ENCODE measurements at regions not wholly inside any gene's neighbourhood (a gene's known extent, or its start where the extent isn't known, plus 50 kb on each side); places are given as distances from the start of the nearest gene placed in this dataset.

DNA sequence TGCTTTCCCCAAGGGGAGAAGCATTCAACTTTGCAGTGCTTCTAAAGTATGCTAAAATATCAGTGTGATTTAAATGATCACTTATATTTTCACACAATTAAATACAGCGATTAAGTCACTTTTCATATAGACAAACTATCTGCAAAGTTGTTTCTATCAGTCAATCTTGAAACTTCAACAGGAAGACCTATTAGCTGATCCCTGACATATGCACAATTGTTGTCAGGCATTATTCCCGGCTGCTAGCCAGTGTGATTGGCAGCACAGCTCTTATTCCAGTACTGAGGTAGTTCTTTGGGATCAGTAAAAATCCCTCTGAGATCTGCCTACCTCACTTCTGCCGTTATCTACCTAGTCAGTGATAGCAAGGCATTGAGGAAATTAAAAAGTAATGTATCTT lies 629.5 kb downstream of the NR4A2 start:
- H3K36me3 ChIP-seq (ENCODE audit: control insufficient read depth, insufficient read depth, low read length), result no peaks in the 10 kb centered on the region
- H3K27ac ChIP-seq (ENCODE audit: low read depth, low read length), result no peak overlapping the region
- H3K27me3 ChIP-seq (ENCODE audit: control insufficient read depth, insufficient read depth, low read length), result no peaks in the 10 kb centered on the region
- WGBS (ENCODE audit: insufficient coverage), result no CpG with 5 or more reads among the region's 3 CpGs
- H3K4me1 ChIP-seq (ENCODE audit: control insufficient read depth, insufficient read depth, low read length), result no peaks in the 10 kb centered on the region
- no peak overlapping the region for H3K4me3 ChIP-seq (ENCODE audit: low read depth, low read length)
- no peak for DNase-seq (ENCODE audit: low read depth in 4 of 6, low spot score in 6 of 6)
- H3K9me3 ChIP-seq (ENCODE audit: control insufficient read depth, insufficient read depth, low read length), result no peaks in the 10 kb centered on the region

DNA sequence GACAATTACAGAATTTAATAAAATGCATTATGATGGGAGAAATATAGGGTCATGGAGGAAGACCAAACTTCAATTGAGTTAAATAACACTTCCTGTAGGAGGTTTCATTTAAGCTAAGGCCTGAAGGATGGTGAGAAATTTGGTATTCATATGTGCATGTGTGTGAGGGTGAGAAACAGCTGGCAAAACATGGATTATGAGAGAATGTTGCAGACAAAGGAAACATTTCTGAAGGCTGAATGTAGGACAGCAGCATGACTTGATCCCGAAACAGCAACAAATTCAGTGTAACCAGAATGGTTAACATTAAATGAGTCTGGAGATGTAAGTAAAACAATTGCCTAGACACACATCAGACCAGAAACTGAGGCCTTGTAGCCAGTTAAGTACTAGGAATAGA lies 630.8 kb downstream of the NR4A2 start:
- no CpG with 5 or more reads among the region's 1 CpG for WGBS (ENCODE audit: insufficient coverage)
- DNase-seq (ENCODE audit: low read depth in 4 of 6, low spot score in 6 of 6), result no peak
- H3K4me3 ChIP-seq (ENCODE audit: low read depth, low read length), result no peak overlapping the region
- H3K27me3 ChIP-seq (ENCODE audit: control insufficient read depth, insufficient read depth, low read length), result no peaks in the 10 kb centered on the region
- no peaks in the 10 kb centered on the region for H3K4me1 ChIP-seq (ENCODE audit: control insufficient read depth, insufficient read depth, low read length)
- H3K27ac ChIP-seq (ENCODE audit: low read depth, low read length), result no peak overlapping the region
- H3K9me3 ChIP-seq (ENCODE audit: control insufficient read depth, insufficient read depth, low read length), result no peaks in the 10 kb centered on the region
- H3K36me3 ChIP-seq (ENCODE audit: control insufficient read depth, insufficient read depth, low read length), result no peaks in the 10 kb centered on the region

DNA sequence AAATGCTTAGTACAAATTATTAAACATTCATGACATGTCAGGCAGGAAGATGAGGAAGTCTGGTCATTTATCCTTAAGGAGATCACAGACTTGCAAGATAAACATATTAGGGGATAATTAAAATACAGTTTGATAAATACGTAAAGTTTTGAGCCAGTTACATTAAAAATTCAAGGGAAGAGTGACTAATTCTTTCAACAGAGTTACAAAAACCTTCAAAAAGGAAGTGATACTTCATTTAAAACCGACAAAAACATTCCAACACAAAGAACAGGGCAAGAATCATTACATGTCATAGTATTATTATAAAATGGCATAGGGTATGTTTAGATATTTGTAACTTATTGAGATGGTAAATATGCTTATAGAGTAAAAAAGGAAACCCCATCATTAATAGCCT lies 636.0 kb downstream of the NR4A2 start:
- no peaks in the 10 kb centered on the region for H3K27me3 ChIP-seq (ENCODE audit: control insufficient read depth, insufficient read depth, low read length)
- H3K27ac ChIP-seq (ENCODE audit: low read depth, low read length), result no peak overlapping the region
- DNase-seq (ENCODE audit: low read depth in 4 of 6, low spot score in 6 of 6), result no peak
- no CpG with 5 or more reads among the region's 2 CpGs for WGBS (ENCODE audit: insufficient coverage)
- H3K4me3 ChIP-seq (ENCODE audit: low read depth, low read length), result no peak overlapping the region
- H3K4me1 ChIP-seq (ENCODE audit: control insufficient read depth, insufficient read depth, low read length), result no peaks in the 10 kb centered on the region
- no peaks in the 10 kb centered on the region for H3K36me3 ChIP-seq (ENCODE audit: control insufficient read depth, insufficient read depth, low read length)
- no peaks in the 10 kb centered on the region for H3K9me3 ChIP-seq (ENCODE audit: control insufficient read depth, insufficient read depth, low read length)

DNA sequence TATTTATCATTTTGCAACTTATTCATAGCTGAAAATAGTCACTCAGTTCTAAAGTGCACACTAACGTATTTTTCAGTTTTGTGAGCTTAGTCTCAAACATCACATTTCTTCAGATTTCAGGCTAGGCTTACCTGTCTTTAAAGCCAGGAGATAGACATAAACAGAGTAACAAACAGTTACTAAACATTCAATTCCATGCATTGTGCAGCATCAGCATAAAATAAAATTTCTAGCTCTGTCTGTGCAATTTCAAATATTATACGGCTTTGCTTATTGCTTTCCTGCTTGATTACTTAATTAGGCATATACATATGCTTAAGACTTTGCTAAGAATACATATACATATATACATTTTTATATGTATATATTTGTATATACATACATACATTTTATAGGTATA lies 637.0 kb downstream of the NR4A2 start:
- no peak for DNase-seq (ENCODE audit: low read depth in 4 of 6, low spot score in 6 of 6)
- Histone ChIP-seq H3K27ac (ENCODE audit: low read depth, low read length) (no peak overlapping the region), H3K36me3 (ENCODE audit: control insufficient read depth, insufficient read depth, low read length) (no peaks in the 10 kb centered on the region), H3K27me3 (ENCODE audit: control insufficient read depth, insufficient read depth, low read length) (no peaks in the 10 kb centered on the region), H3K4me3 (ENCODE audit: low read depth, low read length) (no peak overlapping the region), H3K4me1 (ENCODE audit: control insufficient read depth, insufficient read depth, low read length) (no peaks in the 10 kb centered on the region), H3K9me3 (ENCODE audit: control insufficient read depth, insufficient read depth, low read length) (no peaks in the 10 kb centered on the region)
- 100% methylated on average over 1 of the region's 2 CpGs for WGBS (ENCODE audit: insufficient coverage)

DNA sequence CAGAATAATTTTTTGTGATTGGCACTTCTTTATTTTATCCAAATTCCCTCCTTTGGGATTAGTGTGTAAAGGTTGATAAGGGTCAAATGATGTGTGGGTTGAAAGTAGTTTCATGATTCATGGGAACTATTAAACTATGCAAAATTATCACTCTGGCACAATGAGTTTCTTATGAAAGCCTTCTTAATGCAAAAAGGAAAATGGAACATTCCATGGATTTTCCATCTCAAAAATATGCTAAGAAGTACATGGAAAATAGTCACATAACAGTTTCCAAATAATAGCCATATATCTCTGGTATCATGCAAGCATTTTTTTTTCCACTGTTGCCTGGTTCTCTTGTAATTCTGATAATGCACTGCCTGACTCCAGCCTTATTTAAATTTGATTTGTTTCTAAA lies 639.7 kb downstream of the NR4A2 start:
- Histone ChIP-seq H3K4me1 (ENCODE audit: control insufficient read depth, insufficient read depth, low read length) (no peaks in the 10 kb centered on the region), H3K4me3 (ENCODE audit: low read depth, low read length) (no peak overlapping the region)
- DNase-seq (ENCODE audit: low read depth in 4 of 6, low spot score in 6 of 6), result no peak

DNA sequence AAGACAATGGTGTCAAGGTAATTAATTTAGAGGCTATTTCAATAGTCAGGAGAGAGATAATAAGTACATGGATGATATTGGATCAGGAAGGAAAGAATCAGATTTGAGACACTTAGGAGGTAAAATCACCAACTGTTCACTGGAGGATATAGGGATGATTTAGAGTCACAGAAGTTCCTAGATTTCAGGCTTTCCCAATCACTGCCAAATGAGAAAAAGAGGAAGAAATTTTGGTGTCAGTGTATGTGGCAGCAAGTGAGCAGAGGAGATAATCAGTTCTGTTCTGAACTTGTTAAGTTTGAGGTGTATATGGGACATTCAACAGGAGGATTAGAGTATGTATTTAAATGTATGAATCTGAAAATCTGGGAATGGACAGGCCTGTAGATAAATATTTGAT lies 640.4 kb downstream of the NR4A2 start:
- Histone ChIP-seq H3K36me3 (ENCODE audit: control insufficient read depth, insufficient read depth, low read length) (no peaks in the 10 kb centered on the region), H3K27me3 (ENCODE audit: control insufficient read depth, insufficient read depth, low read length) (no peaks in the 10 kb centered on the region), H3K27ac (ENCODE audit: low read depth, low read length) (no peak overlapping the region), H3K4me3 (ENCODE audit: low read depth, low read length) (no peak overlapping the region), H3K9me3 (ENCODE audit: control insufficient read depth, insufficient read depth, low read length) (no peaks in the 10 kb centered on the region), H3K4me1 (ENCODE audit: control insufficient read depth, insufficient read depth, low read length) (no peaks in the 10 kb centered on the region)
- no peak for DNase-seq (ENCODE audit: low read depth in 4 of 6, low spot score in 6 of 6)

More for the DNA sequence above, 639.7 kb downstream of the NR4A2 start:
- Histone ChIP-seq H3K9me3 (ENCODE audit: control insufficient read depth, insufficient read depth, low read length) (no peaks in the 10 kb centered on the region), H3K27me3 (ENCODE audit: control insufficient read depth, insufficient read depth, low read length) (no peaks in the 10 kb centered on the region), H3K27ac (ENCODE audit: low read depth, low read length) (no peak overlapping the region), H3K36me3 (ENCODE audit: control insufficient read depth, insufficient read depth, low read length) (no peaks in the 10 kb centered on the region)

DNA sequence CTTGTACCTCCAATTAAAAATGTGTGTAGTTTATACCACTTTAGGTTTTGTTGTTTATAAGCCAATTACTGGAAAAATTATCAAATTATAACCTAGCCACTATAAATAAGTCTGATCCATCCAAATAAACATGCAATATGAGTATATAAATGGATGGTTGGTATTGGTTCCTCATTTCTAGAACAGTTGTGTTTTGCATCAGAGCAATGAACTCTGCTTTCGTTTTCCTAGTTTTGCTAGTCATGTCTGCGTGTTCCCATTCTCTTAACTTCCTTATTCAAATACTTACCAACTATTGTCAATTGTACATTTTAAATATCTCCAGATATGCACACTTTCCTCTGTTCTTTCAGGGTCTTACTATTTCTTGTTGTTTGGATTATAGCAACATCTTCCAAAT lies 641.7 kb downstream of the NR4A2 start:
- 60% methylated on average over 1 of the region's 2 CpGs for WGBS (ENCODE audit: insufficient coverage)
- H3K27ac ChIP-seq (ENCODE audit: low read depth, low read length), result no peak overlapping the region
- DNase-seq (ENCODE audit: low read depth in 4 of 6, low spot score in 6 of 6), result no peak
- H3K36me3 ChIP-seq (ENCODE audit: control insufficient read depth, insufficient read depth, low read length), result no peaks in the 10 kb centered on the region
- H3K9me3 ChIP-seq (ENCODE audit: control insufficient read depth, insufficient read depth, low read length), result no peaks in the 10 kb centered on the region
- H3K4me3 ChIP-seq (ENCODE audit: low read depth, low read length), result no peak overlapping the region
- no peaks in the 10 kb centered on the region for H3K4me1 ChIP-seq (ENCODE audit: control insufficient read depth, insufficient read depth, low read length)
- no peaks in the 10 kb centered on the region for H3K27me3 ChIP-seq (ENCODE audit: control insufficient read depth, insufficient read depth, low read length)

DNA sequence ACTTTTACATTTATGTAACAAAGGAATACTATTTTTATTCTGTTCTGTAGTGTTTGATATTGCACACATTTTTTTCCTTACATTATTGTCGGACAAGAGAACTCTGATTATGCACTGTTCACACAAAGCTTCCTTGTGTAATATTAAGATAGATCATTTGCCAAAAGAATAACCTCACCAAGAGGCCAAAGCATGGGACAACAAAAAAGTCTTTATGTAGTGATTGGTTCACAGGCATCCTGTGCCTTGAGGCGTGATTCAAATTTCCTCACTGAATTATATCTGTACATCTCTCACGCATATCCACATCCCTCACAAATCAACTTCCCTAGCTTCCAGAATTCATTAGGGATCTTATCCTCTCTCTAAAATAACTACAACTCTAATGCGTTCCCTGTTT lies 642.7 kb downstream of the NR4A2 start:
- H3K4me3 ChIP-seq (ENCODE audit: low read depth, low read length), result no peak overlapping the region

DNA sequence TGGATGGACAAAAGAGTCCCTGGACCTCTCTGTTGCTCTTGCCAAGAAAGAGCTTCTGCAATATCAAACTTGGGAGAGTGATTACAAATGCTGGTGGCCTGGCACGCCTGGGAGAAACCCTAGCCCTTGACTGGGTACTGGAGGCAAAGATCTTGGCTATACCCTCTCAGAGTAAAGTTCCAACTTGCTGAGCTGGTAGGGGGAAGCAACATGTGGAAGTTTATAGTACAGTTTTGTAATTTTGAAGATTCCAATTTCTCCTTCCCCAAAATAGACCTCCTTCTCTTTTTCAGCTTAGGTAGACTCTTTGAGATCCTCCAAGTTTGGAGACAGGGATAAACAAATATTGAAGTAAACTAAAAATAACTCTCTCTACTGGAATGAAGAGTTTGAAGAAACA lies 645.3 kb downstream of the NR4A2 start:
- H3K27ac ChIP-seq (ENCODE audit: low read depth, low read length), result no peak overlapping the region
- no CpG with 5 or more reads among the region's 1 CpG for WGBS (ENCODE audit: insufficient coverage)
- no peaks in the 10 kb centered on the region for H3K9me3 ChIP-seq (ENCODE audit: control insufficient read depth, insufficient read depth, low read length)
- H3K4me3 ChIP-seq (ENCODE audit: low read depth, low read length), result no peak overlapping the region
- H3K27me3 ChIP-seq (ENCODE audit: control insufficient read depth, insufficient read depth, low read length), result no peaks in the 10 kb centered on the region
- H3K4me1 ChIP-seq (ENCODE audit: control insufficient read depth, insufficient read depth, low read length), result no peaks in the 10 kb centered on the region
- H3K36me3 ChIP-seq (ENCODE audit: control insufficient read depth, insufficient read depth, low read length), result no peaks in the 10 kb centered on the region
- DNase-seq (ENCODE audit: low read depth in 4 of 6, low spot score in 6 of 6), result no peak

More for the DNA sequence above, 642.7 kb downstream of the NR4A2 start:
- H3K27me3 ChIP-seq (ENCODE audit: control insufficient read depth, insufficient read depth, low read length), result no peaks in the 10 kb centered on the region
- peak overlapping the region; percentile 45 for H3K27ac ChIP-seq (ENCODE audit: low read depth, low read length)
- H3K36me3 ChIP-seq (ENCODE audit: control insufficient read depth, insufficient read depth, low read length), result no peaks in the 10 kb centered on the region
- WGBS (ENCODE audit: insufficient coverage), result 29% methylated on average over 1 of the region's 4 CpGs
- no peaks in the 10 kb centered on the region for H3K4me1 ChIP-seq (ENCODE audit: control insufficient read depth, insufficient read depth, low read length)
- no peaks in the 10 kb centered on the region for H3K9me3 ChIP-seq (ENCODE audit: control insufficient read depth, insufficient read depth, low read length)
- DNase-seq (ENCODE audit: low read depth in 4 of 6, low spot score in 6 of 6), result peak in 1 of 6 donors; percentile 24

DNA sequence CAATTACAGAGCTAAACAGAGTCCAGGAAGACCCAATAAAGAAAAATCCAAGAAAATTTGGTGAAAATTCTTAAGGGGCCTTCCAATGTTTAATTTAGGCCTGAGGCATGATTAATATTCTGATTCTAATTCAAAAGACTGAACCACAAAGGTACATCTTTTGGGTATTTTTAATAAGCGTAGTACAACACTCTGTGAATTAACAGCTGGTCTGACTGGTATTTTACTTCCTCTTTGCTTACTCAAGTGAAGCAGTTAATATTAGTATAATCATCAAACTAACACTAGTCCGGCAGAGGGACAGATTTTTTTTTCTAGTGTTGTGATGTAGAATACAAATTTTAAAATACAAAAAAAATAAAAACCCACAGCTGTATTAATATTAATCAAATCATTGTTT lies 652.9 kb downstream of the NR4A2 start:
- Histone ChIP-seq H3K36me3 (ENCODE audit: control insufficient read depth, insufficient read depth, low read length) (no peaks in the 10 kb centered on the region), H3K27ac (ENCODE audit: low read depth, low read length) (no peak overlapping the region), H3K9me3 (ENCODE audit: control insufficient read depth, insufficient read depth, low read length) (peaks cover 4% of the 10 kb centered on the region), H3K27me3 (ENCODE audit: control insufficient read depth, insufficient read depth, low read length) (no peaks in the 10 kb centered on the region), H3K4me3 (ENCODE audit: low read depth, low read length) (no peak overlapping the region), H3K4me1 (ENCODE audit: control insufficient read depth, insufficient read depth, low read length) (no peaks in the 10 kb centered on the region)
- DNase-seq (ENCODE audit: low read depth in 4 of 6, low spot score in 6 of 6), result no peak
- no CpG with 5 or more reads among the region's 2 CpGs for WGBS (ENCODE audit: insufficient coverage)

DNA sequence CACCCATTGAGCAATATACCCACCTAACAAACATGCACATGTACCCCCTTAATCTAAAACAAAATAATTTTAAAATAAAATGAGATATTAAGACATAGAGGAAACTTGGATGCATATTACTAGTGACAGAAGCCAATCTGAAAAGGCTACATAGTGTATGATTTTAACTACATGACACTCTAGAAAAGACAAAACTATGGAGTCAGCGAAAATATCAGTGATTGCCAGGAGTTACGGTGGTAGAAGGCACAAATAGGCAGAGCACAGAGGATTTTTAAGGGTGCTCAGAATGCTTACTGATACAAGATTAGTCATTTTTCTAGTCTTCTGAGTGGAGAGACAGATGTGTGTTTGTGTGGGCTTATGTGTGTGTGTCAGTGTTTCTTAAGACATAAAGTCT lies 656.6 kb downstream of the NR4A2 start:
- H3K9me3 ChIP-seq (ENCODE audit: control insufficient read depth, insufficient read depth, low read length), result peaks cover 4% of the 10 kb centered on the region
- no peak overlapping the region for H3K27ac ChIP-seq (ENCODE audit: low read depth, low read length)
- no peaks in the 10 kb centered on the region for H3K27me3 ChIP-seq (ENCODE audit: control insufficient read depth, insufficient read depth, low read length)
- 93% methylated on average over 2 of the region's 2 CpGs for WGBS (ENCODE audit: insufficient coverage)
- no peak for DNase-seq (ENCODE audit: low read depth in 4 of 6, low spot score in 6 of 6)
- no peak overlapping the region for H3K4me3 ChIP-seq (ENCODE audit: low read depth, low read length)
- no peaks in the 10 kb centered on the region for H3K4me1 ChIP-seq (ENCODE audit: control insufficient read depth, insufficient read depth, low read length)
- H3K36me3 ChIP-seq (ENCODE audit: control insufficient read depth, insufficient read depth, low read length), result no peaks in the 10 kb centered on the region
